ENCODE measurements at regions not wholly inside any gene's neighbourhood (a gene's known extent, or its start where the extent isn't known, plus 50 kb on each side); places are given as distances from the start of the nearest gene placed in this dataset.

GRCh38 chr15:47568030-47568429 is 149.3 kb upstream of the SEMA6D start:
- H3K36me3 ChIP-seq (ENCODE audit: insufficient read depth, low read length) = no peaks in the 10 kb centered on the region
- H3K4me1 Mint-ChIP-seq (ENCODE audit: low read depth) = no peaks in the 10 kb centered on the region
- peaks cover 2% of the 10 kb centered on the region for H3K9me3 Mint-ChIP-seq
- ChIA-PET POLR2A (no interaction called here), CTCF (no interaction called here)
- no peaks in the 10 kb centered on the region for H3K27me3 ChIP-seq (ENCODE audit: control insufficient read depth in 1 of 2, insufficient read depth in 2 of 2, low read length in 2 of 2)
- H3K27ac ChIP-seq (ENCODE audit: low read depth in 1 of 2, low read length in 2 of 2) = no peak overlapping the region
- intact Hi-C loops (cut with DNase I, micrococcal nuclease) = no loop called here
- H3K27ac Mint-ChIP-seq = no peak overlapping the region
- no peak overlapping the region for H3K4me3 Mint-ChIP-seq
- H3K4me3 ChIP-seq (ENCODE audit: low read length) = no peak overlapping the region
- H3K27me3 Mint-ChIP-seq = no peaks in the 10 kb centered on the region
- ATAC-seq (ENCODE audit: poor library complexity) (no peak), DNase-seq (no peak)
- H3K4me1 ChIP-seq (ENCODE audit: insufficient read depth, low read length) = no peaks in the 10 kb centered on the region
- TF ChIP-seq, protein P1, sequence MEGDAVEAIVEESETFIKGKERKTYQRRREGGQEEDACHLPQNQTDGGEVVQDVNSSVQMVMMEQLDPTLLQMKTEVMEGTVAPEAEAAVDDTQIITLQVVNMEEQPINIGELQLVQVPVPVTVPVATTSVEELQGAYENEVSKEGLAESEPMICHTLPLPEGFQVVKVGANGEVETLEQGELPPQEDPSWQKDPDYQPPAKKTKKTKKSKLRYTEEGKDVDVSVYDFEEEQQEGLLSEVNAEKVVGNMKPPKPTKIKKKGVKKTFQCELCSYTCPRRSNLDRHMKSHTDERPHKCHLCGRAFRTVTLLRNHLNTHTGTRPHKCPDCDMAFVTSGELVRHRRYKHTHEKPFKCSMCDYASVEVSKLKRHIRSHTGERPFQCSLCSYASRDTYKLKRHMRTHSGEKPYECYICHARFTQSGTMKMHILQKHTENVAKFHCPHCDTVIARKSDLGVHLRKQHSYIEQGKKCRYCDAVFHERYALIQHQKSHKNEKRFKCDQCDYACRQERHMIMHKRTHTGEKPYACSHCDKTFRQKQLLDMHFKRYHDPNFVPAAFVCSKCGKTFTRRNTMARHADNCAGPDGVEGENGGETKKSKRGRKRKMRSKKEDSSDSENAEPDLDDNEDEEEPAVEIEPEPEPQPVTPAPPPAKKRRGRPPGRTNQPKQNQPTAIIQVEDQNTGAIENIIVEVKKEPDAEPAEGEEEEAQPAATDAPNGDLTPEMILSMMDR (IDR thresholded peaks at IDR 0.05) = no peak
- peaks cover 0 to 4% of the 10 kb centered on the region in 2 experiments for H3K9me3 ChIP-seq (ENCODE audit: control insufficient read depth in 1 of 2, insufficient read depth in 1 of 2, low read length in 2 of 2)
- no peaks in the 10 kb centered on the region for H3K36me3 Mint-ChIP-seq (ENCODE audit: low read depth)

GRCh38 chr15:47570044-47570443 is 147.3 kb upstream of the SEMA6D start:
- no peaks in the 10 kb centered on the region for H3K27me3 Mint-ChIP-seq
- Histone ChIP-seq H3K36me3 (ENCODE audit: insufficient read depth, low read length) (no peaks in the 10 kb centered on the region), H3K27me3 (ENCODE audit: control insufficient read depth in 1 of 2, insufficient read depth in 2 of 2, low read length in 2 of 2) (no peaks in the 10 kb centered on the region), H3K4me1 (ENCODE audit: insufficient read depth, low read length) (no peaks in the 10 kb centered on the region), H3K9me3 (ENCODE audit: control insufficient read depth in 1 of 2, insufficient read depth in 1 of 2, low read length in 2 of 2) (peaks cover 0 to 2% of the 10 kb centered on the region in 2 experiments), H3K4me3 (ENCODE audit: low read length) (no peak overlapping the region), H3K27ac (ENCODE audit: low read depth in 1 of 2, low read length in 2 of 2) (no peak overlapping the region)
- no peaks in the 10 kb centered on the region for H3K4me1 Mint-ChIP-seq (ENCODE audit: low read depth)
- no peak for DNase-seq
- H3K27ac Mint-ChIP-seq = no peak overlapping the region
- TF ChIP-seq, protein P1 (IDR thresholded peaks at IDR 0.05) = no peak
- H3K36me3 Mint-ChIP-seq (ENCODE audit: low read depth) = no peaks in the 10 kb centered on the region
- H3K4me3 Mint-ChIP-seq = no peak overlapping the region
- H3K9me3 Mint-ChIP-seq = no peaks in the 10 kb centered on the region
- ChIA-PET CTCF (no interaction called here), POLR2A (no interaction called here)
- no peak for ATAC-seq (ENCODE audit: poor library complexity)
- intact Hi-C loops (cut with DNase I, micrococcal nuclease) = no loop called here

GRCh38 chr15:47570451-47570850 is 146.9 kb upstream of the SEMA6D start:
- no peaks in the 10 kb centered on the region for H3K27me3 ChIP-seq (ENCODE audit: control insufficient read depth in 1 of 2, insufficient read depth in 2 of 2, low read length in 2 of 2)

More at GRCh38 chr15:47570451-47570850, 146.9 kb upstream of the SEMA6D start:
- Mint-ChIP-seq H3K36me3 (ENCODE audit: low read depth) (no peaks in the 10 kb centered on the region), H3K9me3 (no peaks in the 10 kb centered on the region), H3K4me3 (no peak overlapping the region), H3K27ac (no peak overlapping the region), H3K4me1 (ENCODE audit: low read depth) (no peaks in the 10 kb centered on the region), H3K27me3 (no peaks in the 10 kb centered on the region)
- TF ChIP-seq, protein P1 (IDR thresholded peaks at IDR 0.05) = no peak
- ChIA-PET CTCF (no interaction called here), POLR2A (no interaction called here)
- no peaks in the 10 kb centered on the region for H3K4me1 ChIP-seq (ENCODE audit: insufficient read depth, low read length)
- no peaks in the 10 kb centered on the region for H3K36me3 ChIP-seq (ENCODE audit: insufficient read depth, low read length)
- no peaks in the 10 kb centered on the region for H3K9me3 ChIP-seq (ENCODE audit: control insufficient read depth in 1 of 2, insufficient read depth in 1 of 2, low read length in 2 of 2)
- ATAC-seq (ENCODE audit: poor library complexity) = no peak
- no peak overlapping the region for H3K27ac ChIP-seq (ENCODE audit: low read depth in 1 of 2, low read length in 2 of 2)
- intact Hi-C loops (cut with DNase I, micrococcal nuclease) = no loop called here
- no peak overlapping the region for H3K4me3 ChIP-seq (ENCODE audit: low read length)
- DNase-seq = no peak

All from CD4-positive, alpha-beta T cell (primary cell).